ENCODE measurements at regions not wholly inside any gene's neighbourhood (a gene's known extent, or its start where the extent isn't known, plus 50 kb on each side); places are given as distances from the start of the nearest gene placed in this dataset.

GRCh38 chr12:87290505-87290904, 738.7 kb downstream of the C12orf50 start:
- no peak for TF ChIP-seq CTCF (IDR thresholded peaks at IDR 0.05; ENCODE audit: low read depth, low read length, poor library complexity, severe bottlenecking)
- TF ChIP-seq EZH2phosphoT487 (IDR thresholded peaks at IDR 0.05; ENCODE audit: borderline replicate concordance, low read length), result no peak

Data from DOHH2 (cell line).